ENCODE measurements at regions not wholly inside any gene's neighbourhood (a gene's known extent, or its start where the extent isn't known, plus 50 kb on each side); places are given as distances from the start of the nearest gene placed in this dataset.

GRCh38 chrX:34805951-34806350 is 136.6 kb upstream of the FAM47B start:
- Histone ChIP-seq H3K36me3 (replicated peaks in 1 of 2; ENCODE audit: control insufficient read depth in 1 of 2, insufficient read depth in 2 of 2, low read length in 2 of 2) (no peaks in the 10 kb centered on the region), H3K9me3 (ENCODE audit: low read length) (no peaks in the 10 kb centered on the region; the same call in 1 of the 2 replicates), H3K9ac (ENCODE audit: insufficient read depth, low read depth, low read length) (no peak overlapping the region), H3K4me2 (ENCODE audit: low read depth, low read length) (no peak overlapping the region), H3K27me3 (ENCODE audit: control insufficient read depth in 1 of 2, insufficient read depth in 2 of 2, low read length in 2 of 2) (no peaks in the 10 kb centered on the region), H3K27ac (ENCODE audit: extremely low read length, insufficient read depth, low read length) (no peak overlapping the region), H3K4me1 (ENCODE audit: insufficient read depth, low read length) (no peaks in the 10 kb centered on the region), H2AFZ (ENCODE audit: low read length) (no peak overlapping the region), H3K4me3 (replicated peaks in 1 of 3; ENCODE audit: insufficient read depth in 1 of 3, low read depth in 2 of 3, low read length in 3 of 3) (no peak overlapping the region), H3K79me2 (ENCODE audit: insufficient read depth, low read length) (no peaks in the 10 kb centered on the region), H4K20me1 (ENCODE audit: insufficient read depth, low read length) (no peaks in the 10 kb centered on the region)
- intact Hi-C loops (cut with micrococcal nuclease; ENCODE audit: unreplicated experiment) (no loop called here), in situ Hi-C loops (cut with HindIII; ENCODE audit: extremely low pct_ligation_motif_present, low pct_unique_long_range_greater_than_20kb) (no loop called here)
- POLR2A ChIA-PET = no interaction called here
- BruUV-seq (replicated peaks) = no TSS peak
- TF ChIP-seq ZNF337 (CRISPR knock-in tag; IDR thresholded peaks at IDR 0.05; ENCODE audit: borderline replicate concordance, low read depth) = no peak
- no peak for TF ChIP-seq GMEB2 (CRISPR knock-in tag; IDR thresholded peaks at IDR 0.05; ENCODE audit: low read depth)
- no peak for TF ChIP-seq MAZ (IDR thresholded peaks at IDR 0.05; ENCODE audit: borderline replicate concordance, low read depth, low read length)
- no peak for TF ChIP-seq MAZ (CRISPR knock-in tag; IDR thresholded peaks at IDR 0.05; ENCODE audit: low read depth)
- no peak for TF ChIP-seq ZNF672 (CRISPR knock-in tag; IDR thresholded peaks at IDR 0.05)
- no peak for TF ChIP-seq ZNF30 (CRISPR knock-in tag; IDR thresholded peaks at IDR 0.05)
- no peak for TF ChIP-seq FOXK2 (IDR thresholded peaks at IDR 0.05)
- no peak for TF ChIP-seq ZNF850 (CRISPR knock-in tag; conservative IDR thresholded peaks at IDR 0.05)
- TF ChIP-seq FLYWCH1 (CRISPR knock-in tag; IDR thresholded peaks at IDR 0.05) = no peak
- no peak for TF ChIP-seq HMGA1 (CRISPR knock-in tag; conservative IDR thresholded peaks at IDR 0.05)
- TF ChIP-seq PRMT3 (CRISPR knock-in tag; IDR thresholded peaks at IDR 0.05; ENCODE audit: borderline replicate concordance, low read depth) = no peak
- no peak for FAIRE-seq
- WGBS (ENCODE audit: low lambda C conversion rate) = 0% methylated on average over 3 of the region's 3 CpGs
- CTCF ChIA-PET (ENCODE audit: low intra/inter-chr PET ratio, low total read pairs) = no interaction called here
- no peak for ATAC-seq
- DNase-seq (ENCODE audit: low spot score) = no peak

All from HepG2 (cell line).